ENCODE measurements at regions not wholly inside any gene's neighbourhood (a gene's known extent, or its start where the extent isn't known, plus 50 kb on each side); places are given as distances from the start of the nearest gene placed in this dataset.

GRCh38 chr4:20565075-20565721 is 135.1 kb upstream of the PACRGL start:
- in situ Hi-C loops (cut with HindIII; ENCODE audit: low sequenced_read_pairs): no loop called here
- DNase-seq (ENCODE audit: low spot score): no peak

DNA sequence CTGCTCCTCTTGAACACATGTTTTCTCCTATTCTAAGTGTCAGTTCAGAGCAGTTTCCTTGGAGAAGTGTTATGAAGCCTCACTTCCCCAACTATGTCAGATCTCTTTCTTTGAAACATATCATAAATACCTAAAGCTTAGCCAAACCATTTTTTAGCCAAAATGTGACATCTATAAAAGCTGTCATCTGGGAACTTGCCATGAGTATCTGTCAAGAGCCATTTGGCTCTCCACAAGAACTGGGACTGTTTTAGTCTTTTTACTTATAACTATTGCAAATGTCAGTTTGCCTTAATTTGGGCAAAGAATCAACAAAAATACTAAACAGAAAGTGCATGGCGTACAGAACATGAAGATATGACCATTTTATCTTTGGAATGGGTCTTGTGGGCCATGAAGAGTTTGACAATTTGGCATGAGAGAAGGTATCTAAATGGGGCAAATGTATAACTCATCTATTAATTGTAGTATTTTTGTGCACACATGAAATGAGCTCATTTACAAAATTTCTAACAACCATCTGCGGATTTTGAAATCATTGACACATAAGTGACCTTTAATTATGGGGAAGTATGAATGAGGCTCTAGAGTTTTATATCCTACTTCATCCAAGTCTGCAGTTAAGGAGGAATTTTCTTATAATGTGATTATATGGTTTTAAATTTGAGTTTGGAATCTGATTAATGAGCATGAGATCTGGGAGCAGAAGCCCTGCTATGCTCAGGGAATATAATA is 129.1 kb upstream of the PACRGL start:
- DNase-seq (ENCODE audit: low spot score): no peak
- in situ Hi-C loops (cut with HindIII; ENCODE audit: low sequenced_read_pairs): no loop called here

DNA sequence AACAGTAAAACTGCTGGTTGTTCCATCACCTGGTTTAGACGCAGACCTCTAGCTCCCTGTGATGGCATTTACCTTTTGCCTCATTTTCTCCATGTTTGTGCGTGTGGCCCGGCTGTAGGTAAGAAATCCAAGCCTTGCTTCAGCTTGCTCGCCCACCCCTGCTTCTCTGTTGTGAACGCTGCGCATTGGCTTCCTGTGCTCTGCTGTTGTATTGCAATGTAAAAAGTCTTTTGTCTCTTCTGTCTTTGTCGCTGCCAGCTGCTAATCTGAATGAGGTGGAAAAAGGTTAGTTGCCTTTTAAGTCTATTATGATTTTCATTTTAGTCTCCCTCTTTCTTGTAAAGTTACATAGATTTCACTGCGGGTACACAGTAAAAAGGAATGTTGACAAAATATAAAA is 127.3 kb upstream of the PACRGL start:
- no peak for DNase-seq (ENCODE audit: low spot score)
- in situ Hi-C loops (cut with HindIII; ENCODE audit: low sequenced_read_pairs): no loop called here

DNA sequence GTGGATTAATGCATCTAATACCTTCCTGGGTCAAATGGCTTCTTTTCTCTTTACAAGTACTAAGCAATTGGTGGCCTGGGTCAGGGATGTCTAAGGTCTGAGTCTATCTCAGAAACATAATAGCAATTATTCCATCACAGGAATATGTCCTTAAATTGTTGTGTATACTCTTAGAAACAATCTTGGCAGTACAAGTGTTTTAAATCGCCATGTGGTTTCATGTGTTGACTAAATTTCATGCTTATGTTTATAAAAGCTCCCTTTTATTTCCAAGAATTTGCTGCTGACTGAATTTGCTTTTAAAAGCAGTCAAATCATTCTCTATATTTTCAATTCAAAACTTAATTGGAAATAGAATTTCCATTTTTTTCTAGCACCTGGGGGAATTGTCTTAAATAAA is 125.3 kb upstream of the PACRGL start:
- no peak for DNase-seq (ENCODE audit: low spot score)
- in situ Hi-C loops (cut with HindIII; ENCODE audit: low sequenced_read_pairs): no loop called here

DNA sequence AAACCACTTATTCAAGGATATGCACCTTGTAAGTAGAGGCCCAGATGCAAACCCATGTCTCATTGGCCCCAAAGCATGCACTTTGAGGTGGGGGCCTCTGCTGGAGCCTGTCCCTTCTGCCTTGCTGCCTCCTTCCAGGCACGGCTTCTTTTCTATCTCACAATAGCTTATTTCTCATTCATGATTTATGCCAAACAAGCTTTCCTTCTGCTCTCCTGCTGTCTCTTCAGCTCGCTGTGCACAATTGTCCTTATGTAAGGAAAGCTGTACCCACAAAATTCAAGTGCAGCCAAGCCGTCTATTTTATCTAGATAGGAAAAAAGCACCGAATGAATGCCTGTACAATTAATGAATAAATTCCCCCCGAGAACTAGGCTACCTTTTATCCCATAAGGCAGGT is 124.8 kb upstream of the PACRGL start:
- in situ Hi-C loops (cut with HindIII; ENCODE audit: low sequenced_read_pairs): no loop called here
- no peak for DNase-seq (ENCODE audit: low spot score)

DNA sequence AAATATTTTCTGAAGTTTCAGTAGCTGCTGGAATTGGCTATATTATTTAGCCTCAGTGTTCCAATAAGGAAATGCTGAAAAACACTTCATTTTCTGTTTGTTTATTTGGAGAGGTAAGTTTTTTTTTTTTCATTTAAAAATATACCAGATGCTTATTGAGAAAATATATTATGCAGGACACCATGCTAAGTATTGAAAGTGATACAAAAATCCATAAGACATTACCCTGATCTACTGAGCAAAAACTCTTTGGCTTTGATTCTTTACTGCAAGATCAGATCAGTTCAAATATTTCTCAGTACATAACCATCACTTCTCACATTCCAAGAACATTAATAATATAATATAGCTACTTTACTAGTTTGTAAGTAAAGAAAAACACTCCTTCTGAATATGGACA is 123.4 kb upstream of the PACRGL start:
- DNase-seq (ENCODE audit: low spot score): no peak
- in situ Hi-C loops (cut with HindIII; ENCODE audit: low sequenced_read_pairs): no loop called here

- DNase-seq (ENCODE audit: low spot score): no peak
Measured at GRCh38 chr4:20577702-20578101, 122.6 kb upstream of the PACRGL start.

GRCh38 chr4:20580907-20581306 is 119.4 kb upstream of the PACRGL start:
- in situ Hi-C loops (cut with HindIII; ENCODE audit: low sequenced_read_pairs): no loop called here
- no peak for DNase-seq (ENCODE audit: low spot score)

More at GRCh38 chr4:20577702-20578101, 122.6 kb upstream of the PACRGL start:
- in situ Hi-C loops (cut with HindIII; ENCODE audit: low sequenced_read_pairs): no loop called here

- in situ Hi-C loops (cut with HindIII; ENCODE audit: low sequenced_read_pairs): no loop called here
- DNase-seq (ENCODE audit: low spot score): no peak
Measured at GRCh38 chr4:20589436-20589835, 110.8 kb upstream of the PACRGL start.

DNA sequence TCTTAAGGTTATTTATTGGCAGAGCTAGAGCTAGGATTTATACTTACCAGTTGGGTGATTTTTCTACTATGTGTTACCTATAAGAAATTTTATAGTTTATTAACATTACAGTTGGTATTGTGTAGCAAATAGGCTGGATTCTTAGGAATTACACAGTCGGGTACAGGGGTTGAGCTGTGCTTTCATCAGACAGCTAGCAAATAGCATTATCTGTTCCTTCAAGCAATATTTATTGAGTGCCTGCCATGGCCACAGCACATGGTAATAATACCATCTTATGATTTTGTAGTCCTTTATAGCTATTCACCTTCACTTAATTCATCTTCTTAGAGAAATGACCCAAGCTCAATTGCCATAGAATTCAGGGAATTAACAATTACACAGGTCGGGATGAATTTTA is 109.4 kb upstream of the PACRGL start:
- DNase-seq (ENCODE audit: low spot score): no peak
- in situ Hi-C loops (cut with HindIII; ENCODE audit: low sequenced_read_pairs): no loop called here

- no peak for DNase-seq (ENCODE audit: low spot score)
- in situ Hi-C loops (cut with HindIII; ENCODE audit: low sequenced_read_pairs): no loop called here
Measured at GRCh38 chr4:20591571-20591970, 108.7 kb upstream of the PACRGL start.

DNA sequence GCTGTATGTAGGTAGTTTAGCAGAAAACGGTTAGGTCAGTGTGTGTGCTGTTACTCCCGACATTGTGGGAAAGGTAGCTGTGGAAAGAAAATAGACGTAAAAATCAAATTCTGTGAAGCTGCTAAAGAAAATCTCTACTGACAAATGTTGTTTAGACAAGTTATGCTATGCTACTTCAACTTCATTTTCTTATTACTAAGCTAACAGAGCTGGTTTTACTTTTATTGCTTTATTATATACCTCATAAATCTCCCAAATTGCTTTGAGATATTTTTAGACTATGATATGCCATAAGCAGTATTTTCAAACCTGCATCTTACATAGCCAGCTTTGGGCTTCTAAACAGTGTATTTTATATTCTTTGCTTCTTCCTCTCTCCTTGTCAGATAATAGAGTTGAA is 108.2 kb upstream of the PACRGL start:
- DNase-seq (ENCODE audit: low spot score): no peak
- in situ Hi-C loops (cut with HindIII; ENCODE audit: low sequenced_read_pairs): no loop called here

- in situ Hi-C loops (cut with HindIII; ENCODE audit: low sequenced_read_pairs): no loop called here
- DNase-seq (ENCODE audit: low spot score): no peak
Measured at GRCh38 chr4:20592663-20593062, 107.6 kb upstream of the PACRGL start.

DNA sequence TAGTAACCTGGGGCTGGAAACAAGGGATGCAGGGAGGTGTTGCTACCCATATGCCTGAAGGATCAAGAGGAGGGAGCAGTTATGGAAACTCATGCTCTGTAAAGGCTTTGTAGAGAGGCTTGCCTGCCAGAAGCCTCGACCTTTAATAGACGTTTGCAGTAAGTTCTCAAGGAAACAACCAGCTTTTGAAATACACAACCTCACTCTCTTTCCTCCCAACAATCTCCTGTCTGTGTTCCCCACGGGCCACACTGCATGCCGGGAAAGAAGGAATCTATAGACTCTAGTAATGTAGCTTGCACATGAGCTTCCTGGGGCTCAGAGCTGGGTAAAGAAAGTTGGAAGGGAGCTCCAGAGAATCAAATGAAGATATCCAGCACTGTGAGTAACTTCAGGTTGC is 101.6 kb upstream of the PACRGL start:
- in situ Hi-C loops (cut with HindIII; ENCODE audit: low sequenced_read_pairs): no loop called here

DNA sequence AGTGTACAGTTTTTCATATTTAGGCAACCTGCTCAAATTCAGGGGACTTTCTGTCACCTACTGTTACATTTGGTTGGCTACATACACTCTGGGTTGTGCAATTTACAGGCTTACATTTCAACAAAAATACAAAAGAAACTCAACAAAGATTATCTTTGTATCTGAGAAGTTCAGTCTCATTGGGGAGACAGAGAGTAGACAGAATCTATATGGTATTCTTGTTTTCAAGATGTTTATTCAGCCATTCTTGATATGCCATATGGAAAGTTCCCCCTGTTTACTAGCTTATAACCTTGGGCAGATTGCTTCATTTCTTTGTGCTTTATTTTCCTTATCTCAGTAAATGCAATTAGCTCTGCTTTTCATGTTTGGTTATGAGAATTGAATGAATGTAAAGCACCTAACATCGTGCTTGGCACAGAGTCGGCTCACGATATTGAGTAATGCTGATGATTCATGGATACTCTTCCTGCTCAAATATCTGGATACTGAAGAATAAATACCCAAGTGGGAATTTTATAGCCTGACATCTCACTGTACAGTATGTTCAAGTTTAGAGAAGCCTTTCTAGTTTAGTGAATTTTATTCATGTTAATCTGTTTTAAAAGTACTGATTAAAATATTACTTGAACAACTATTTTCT is 96.5 kb upstream of the PACRGL start:
- in situ Hi-C loops (cut with HindIII; ENCODE audit: low sequenced_read_pairs): no loop called here
- no peak for DNase-seq (ENCODE audit: low spot score)

More for the DNA sequence above, 101.6 kb upstream of the PACRGL start:
- no peak for DNase-seq (ENCODE audit: low spot score)

DNA sequence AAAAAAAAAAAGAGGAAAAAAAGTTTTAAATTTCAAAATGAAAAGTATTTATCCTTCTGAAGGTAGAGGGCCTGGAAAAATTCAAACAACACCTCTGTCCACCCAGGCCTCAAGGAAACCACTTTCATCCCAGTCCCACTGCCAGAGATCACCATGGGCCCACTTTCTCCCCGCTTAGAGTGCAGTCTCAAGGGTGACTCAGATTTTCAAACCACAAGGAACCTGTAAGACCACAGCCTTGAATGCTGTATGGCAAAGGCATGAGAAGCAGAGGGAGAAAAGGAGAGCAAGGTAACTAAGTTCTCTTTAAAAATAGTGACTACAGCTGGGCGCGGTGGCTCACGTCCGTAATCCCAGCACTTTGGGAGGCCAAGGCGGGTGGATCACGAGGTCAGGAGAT is 87.9 kb upstream of the PACRGL start:
- DNase-seq (ENCODE audit: low spot score): no peak

GRCh38 chr4:20614816-20615215 is 85.4 kb upstream of the PACRGL start:
- in situ Hi-C loops (cut with HindIII; ENCODE audit: low sequenced_read_pairs): no loop called here
- no peak for DNase-seq (ENCODE audit: low spot score)

More for the DNA sequence above, 87.9 kb upstream of the PACRGL start:
- in situ Hi-C loops (cut with HindIII; ENCODE audit: low sequenced_read_pairs): no loop called here

- DNase-seq (ENCODE audit: low spot score): no peak
- in situ Hi-C loops (cut with HindIII; ENCODE audit: low sequenced_read_pairs): no loop called here
Measured at GRCh38 chr4:20615486-20616260, 84.6 kb upstream of the PACRGL start.

DNA sequence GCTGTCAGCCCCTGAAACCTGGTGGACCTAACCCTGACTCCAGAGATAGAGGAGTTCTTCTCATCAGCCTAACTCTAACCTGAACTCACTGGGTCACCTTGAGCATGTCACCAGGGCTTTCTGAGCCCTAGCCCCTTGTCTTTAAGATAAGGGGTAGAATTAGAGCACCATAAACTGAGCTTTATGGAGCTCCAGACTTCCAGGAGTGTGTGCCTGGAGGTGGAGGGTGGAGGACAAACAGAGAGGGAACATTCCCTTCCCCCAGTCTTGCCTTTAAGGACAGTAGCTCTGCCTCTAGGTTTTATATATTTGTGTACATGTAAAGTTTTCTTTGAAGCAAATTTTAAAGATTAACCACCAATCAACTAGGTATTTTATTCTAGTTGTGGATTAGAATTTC is 83.9 kb upstream of the PACRGL start:
- no peak for DNase-seq (ENCODE audit: low spot score)
- in situ Hi-C loops (cut with HindIII; ENCODE audit: low sequenced_read_pairs): no loop called here

DNA sequence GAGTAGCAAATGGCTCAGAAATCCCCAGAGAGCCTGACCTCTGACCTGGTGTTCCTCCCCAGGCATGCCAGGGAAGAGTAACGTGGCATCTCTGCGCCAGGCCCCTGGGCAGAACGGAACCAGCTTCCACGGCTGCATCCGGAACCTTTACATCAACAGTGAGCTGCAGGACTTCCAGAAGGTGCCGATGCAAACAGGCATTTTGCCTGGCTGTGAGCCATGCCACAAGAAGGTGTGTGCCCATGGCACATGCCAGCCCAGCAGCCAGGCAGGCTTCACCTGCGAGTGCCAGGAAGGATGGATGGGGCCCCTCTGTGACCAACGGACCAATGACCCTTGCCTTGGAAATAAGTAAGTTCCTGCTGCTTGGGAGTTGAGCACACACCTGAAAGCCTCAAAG is 83.4 kb upstream of the PACRGL start:
- in situ Hi-C loops (cut with HindIII; ENCODE audit: low sequenced_read_pairs): no loop called here
- DNase-seq (ENCODE audit: low spot score): no peak
